ENCODE measurements at regions not wholly inside any gene's neighbourhood (a gene's known extent, or its start where the extent isn't known, plus 50 kb on each side); places are given as distances from the start of the nearest gene placed in this dataset.

DNA sequence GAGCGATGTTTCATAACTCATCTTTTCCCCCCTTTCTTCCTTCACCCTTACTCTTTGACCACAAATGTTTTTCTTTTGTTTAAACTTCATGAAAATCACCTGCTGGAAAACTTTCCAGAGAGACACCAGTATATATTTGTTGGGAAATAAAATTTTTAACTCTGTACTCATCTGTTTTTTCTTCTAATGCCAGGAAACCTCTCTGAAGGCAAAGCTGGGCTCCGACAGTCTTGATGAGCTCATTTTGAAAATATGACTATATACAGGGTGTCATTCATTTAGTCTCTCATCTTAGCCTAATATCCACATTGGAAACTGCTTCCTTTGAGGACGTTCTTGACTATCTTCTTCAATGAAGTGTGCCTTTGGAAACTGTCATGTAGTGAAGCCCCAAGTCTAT is 339.6 kb upstream of the ROBO2 start:
- Mint-ChIP-seq H3K27me3 (no peaks in the 10 kb centered on the region), H3K36me3 (ENCODE audit: low read depth) (no peaks in the 10 kb centered on the region), H3K27ac (no peak overlapping the region), H3K9me3 (peaks cover 8% of the 10 kb centered on the region), H3K4me1 (no peaks in the 10 kb centered on the region), H3K4me3 (no peak overlapping the region)
- TF ChIP-seq, protein P1, sequence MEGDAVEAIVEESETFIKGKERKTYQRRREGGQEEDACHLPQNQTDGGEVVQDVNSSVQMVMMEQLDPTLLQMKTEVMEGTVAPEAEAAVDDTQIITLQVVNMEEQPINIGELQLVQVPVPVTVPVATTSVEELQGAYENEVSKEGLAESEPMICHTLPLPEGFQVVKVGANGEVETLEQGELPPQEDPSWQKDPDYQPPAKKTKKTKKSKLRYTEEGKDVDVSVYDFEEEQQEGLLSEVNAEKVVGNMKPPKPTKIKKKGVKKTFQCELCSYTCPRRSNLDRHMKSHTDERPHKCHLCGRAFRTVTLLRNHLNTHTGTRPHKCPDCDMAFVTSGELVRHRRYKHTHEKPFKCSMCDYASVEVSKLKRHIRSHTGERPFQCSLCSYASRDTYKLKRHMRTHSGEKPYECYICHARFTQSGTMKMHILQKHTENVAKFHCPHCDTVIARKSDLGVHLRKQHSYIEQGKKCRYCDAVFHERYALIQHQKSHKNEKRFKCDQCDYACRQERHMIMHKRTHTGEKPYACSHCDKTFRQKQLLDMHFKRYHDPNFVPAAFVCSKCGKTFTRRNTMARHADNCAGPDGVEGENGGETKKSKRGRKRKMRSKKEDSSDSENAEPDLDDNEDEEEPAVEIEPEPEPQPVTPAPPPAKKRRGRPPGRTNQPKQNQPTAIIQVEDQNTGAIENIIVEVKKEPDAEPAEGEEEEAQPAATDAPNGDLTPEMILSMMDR (IDR thresholded peaks at IDR 0.05), result no peak
- ChIA-PET CTCF (no interaction called here), POLR2A (no interaction called here)
- intact Hi-C loops (cut with micrococcal nuclease), result no loop called here
- no peak for DNase-seq
- no peak for ATAC-seq (ENCODE audit: low read depth)

DNA sequence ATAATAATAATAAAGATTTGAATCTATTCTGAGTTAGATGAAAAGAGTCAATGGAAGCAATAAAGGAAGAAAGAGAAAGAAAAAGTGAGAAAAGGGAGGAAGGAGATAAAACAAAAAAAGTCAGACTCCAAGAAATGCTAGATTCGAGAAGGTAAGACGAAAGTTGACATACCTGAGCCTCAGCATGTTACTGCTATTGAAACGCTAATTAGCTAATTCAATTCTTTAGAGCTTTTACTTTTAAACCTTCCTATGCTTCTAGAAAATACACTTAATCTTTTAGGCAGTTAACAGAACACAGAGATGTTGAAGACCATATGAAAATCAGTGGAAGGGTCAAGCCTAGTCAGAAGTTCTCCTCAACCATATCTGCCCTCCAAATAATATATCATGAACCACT is 337.2 kb upstream of the ROBO2 start:
- Mint-ChIP-seq H3K36me3 (ENCODE audit: low read depth) (no peaks in the 10 kb centered on the region), H3K27me3 (no peaks in the 10 kb centered on the region), H3K9me3 (peaks cover 5% of the 10 kb centered on the region), H3K27ac (no peak overlapping the region), H3K4me1 (no peaks in the 10 kb centered on the region), H3K4me3 (no peak overlapping the region)
- TF ChIP-seq, protein P1 (IDR thresholded peaks at IDR 0.05), result no peak
- POLR2A ChIA-PET, result no interaction called here
- CTCF ChIA-PET, result no interaction called here
- ATAC-seq (ENCODE audit: low read depth), result no peak
- intact Hi-C loops (cut with micrococcal nuclease), result no loop called here
- DNase-seq, result no peak

DNA sequence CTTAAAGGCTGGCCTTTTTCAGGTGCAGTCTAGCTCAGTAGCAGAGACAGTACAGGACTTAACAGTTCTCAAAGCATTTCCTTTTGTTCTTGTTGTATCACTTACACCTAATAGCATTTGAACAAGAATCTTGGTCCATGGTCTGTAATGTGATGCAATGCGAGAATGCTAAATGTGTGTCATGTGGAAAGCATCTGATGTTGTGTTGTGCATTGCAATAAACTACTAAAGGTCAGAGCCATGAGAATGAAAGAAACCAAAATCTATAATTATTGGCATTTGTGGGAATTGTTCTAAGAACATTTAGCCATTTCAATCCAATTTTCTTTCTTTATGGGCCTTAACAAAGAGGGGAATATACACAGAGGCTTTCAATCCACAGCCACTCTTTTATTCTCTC is 324.5 kb upstream of the ROBO2 start:
- ChIA-PET POLR2A (no interaction called here), CTCF (no interaction called here)
- Mint-ChIP-seq H3K9me3 (peaks cover 4% of the 10 kb centered on the region), H3K4me1 (no peaks in the 10 kb centered on the region), H3K27ac (no peak overlapping the region), H3K4me3 (no peak overlapping the region), H3K27me3 (no peaks in the 10 kb centered on the region), H3K36me3 (ENCODE audit: low read depth) (no peaks in the 10 kb centered on the region)
- DNase-seq (no peak), ATAC-seq (ENCODE audit: low read depth) (no peak)
- intact Hi-C loops (cut with micrococcal nuclease), result no loop called here
- TF ChIP-seq, protein P1 (IDR thresholded peaks at IDR 0.05), result no peak

DNA sequence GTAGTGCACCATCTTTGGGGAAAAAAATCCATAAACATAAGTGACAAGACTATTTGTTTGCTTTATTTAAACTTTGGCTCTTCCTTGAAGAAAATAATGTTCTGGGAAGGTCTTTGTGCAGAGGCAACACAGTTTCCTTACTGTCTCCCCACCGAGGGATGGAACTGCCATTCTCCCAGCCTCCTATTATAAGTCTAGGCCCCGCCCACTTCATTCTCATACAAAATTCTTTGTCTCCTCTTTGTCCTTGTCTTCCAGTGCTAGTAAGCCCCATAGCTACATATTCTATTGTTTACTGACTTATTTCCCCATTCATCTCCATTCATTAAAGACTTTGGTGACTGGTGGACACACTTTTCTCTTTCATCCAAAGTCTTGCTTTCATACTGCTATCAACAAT is 316.5 kb upstream of the ROBO2 start:
- Mint-ChIP-seq H3K27ac (no peak overlapping the region), H3K4me1 (no peaks in the 10 kb centered on the region), H3K27me3 (no peaks in the 10 kb centered on the region), H3K9me3 (peaks cover 12% of the 10 kb centered on the region), H3K36me3 (ENCODE audit: low read depth) (no peaks in the 10 kb centered on the region), H3K4me3 (no peak overlapping the region)
- CTCF ChIA-PET, result no interaction called here
- no peak for DNase-seq
- POLR2A ChIA-PET, result no interaction called here
- no peak for ATAC-seq (ENCODE audit: low read depth)
- TF ChIP-seq, protein P1 (IDR thresholded peaks at IDR 0.05), result no peak
- intact Hi-C loops (cut with micrococcal nuclease), result no loop called here

DNA sequence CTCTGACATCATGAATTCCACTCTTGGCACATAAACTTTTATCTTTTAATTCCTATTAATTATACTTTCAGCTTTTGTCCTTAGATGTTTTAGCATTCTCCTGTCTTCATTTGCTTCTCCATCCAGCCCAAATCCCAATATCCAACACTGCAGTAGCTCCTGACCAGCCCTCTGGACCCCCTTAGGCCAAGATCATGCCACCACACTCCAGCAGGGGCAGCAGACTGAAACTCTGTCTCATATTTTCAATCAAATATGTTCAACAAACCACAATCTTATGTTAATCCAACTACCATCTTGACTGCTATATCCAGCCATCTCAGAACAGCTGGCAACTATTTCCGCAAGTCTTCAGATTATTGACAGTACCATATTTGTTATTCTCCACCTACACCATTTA is 315.8 kb upstream of the ROBO2 start:
- TF ChIP-seq, protein P1 (IDR thresholded peaks at IDR 0.05), result no peak
- Mint-ChIP-seq H3K4me3 (no peak overlapping the region), H3K27me3 (no peaks in the 10 kb centered on the region), H3K27ac (no peak overlapping the region), H3K36me3 (ENCODE audit: low read depth) (no peaks in the 10 kb centered on the region), H3K9me3 (peaks cover 12% of the 10 kb centered on the region), H3K4me1 (no peaks in the 10 kb centered on the region)
- no peak for ATAC-seq (ENCODE audit: low read depth)
- intact Hi-C loops (cut with micrococcal nuclease), result no loop called here
- ChIA-PET CTCF (no interaction called here), POLR2A (no interaction called here)
- DNase-seq, result no peak
